ENCODE measurements at regions not wholly inside any gene's neighbourhood (a gene's known extent, or its start where the extent isn't known, plus 50 kb on each side); places are given as distances from the start of the nearest gene placed in this dataset.
"Not testable (repeated sequence)": the region's sequence is repeated elsewhere in the genome, so short reads cannot be mapped to it uniquely, and the experiment has no call there.

DNA sequence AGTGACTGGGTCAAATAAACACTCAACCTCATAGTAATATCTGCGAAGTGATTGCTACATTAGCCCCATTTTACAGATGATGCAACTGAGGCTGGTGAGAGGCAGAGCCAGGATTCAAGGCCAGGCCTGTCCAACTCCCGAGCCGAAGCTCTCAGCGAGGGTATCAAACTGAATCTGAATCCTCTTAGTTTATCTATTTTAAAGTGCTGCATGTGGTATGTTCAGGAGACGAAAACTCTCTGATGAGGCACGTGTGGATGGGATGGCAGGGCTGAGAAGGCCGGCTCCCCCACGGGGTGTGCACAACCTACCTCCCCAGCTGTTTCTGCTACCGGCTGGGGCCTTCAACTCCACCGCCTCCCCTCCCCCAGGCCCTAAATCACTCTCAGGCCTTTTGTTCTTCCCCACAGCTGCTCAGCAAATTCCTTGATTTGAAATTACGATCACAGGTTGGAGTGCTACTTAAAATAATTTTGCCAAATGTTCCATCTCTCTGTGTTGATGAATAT is 171.8 kb downstream of the TOMM20 start:
- Histone ChIP-seq H3K9me3 (ENCODE audit: control insufficient read depth, low read depth, low read length) (no peaks in the 10 kb centered on the region), H3K4me1 (ENCODE audit: control insufficient read depth, low read depth, low read length) (peaks cover 30% of the 10 kb centered on the region), H3K4me3 (ENCODE audit: low read length) (no peak overlapping the region), H3K36me3 (ENCODE audit: control insufficient read depth, low read depth, low read length) (no peaks in the 10 kb centered on the region), H3K9ac (ENCODE audit: low read length) (peak overlapping the region; percentile 37), H3K27me3 (ENCODE audit: control insufficient read depth, insufficient read depth, low read length) (no peaks in the 10 kb centered on the region), H3K27ac (ENCODE audit: low read length) (peak overlapping the region; percentile 58)

DNA sequence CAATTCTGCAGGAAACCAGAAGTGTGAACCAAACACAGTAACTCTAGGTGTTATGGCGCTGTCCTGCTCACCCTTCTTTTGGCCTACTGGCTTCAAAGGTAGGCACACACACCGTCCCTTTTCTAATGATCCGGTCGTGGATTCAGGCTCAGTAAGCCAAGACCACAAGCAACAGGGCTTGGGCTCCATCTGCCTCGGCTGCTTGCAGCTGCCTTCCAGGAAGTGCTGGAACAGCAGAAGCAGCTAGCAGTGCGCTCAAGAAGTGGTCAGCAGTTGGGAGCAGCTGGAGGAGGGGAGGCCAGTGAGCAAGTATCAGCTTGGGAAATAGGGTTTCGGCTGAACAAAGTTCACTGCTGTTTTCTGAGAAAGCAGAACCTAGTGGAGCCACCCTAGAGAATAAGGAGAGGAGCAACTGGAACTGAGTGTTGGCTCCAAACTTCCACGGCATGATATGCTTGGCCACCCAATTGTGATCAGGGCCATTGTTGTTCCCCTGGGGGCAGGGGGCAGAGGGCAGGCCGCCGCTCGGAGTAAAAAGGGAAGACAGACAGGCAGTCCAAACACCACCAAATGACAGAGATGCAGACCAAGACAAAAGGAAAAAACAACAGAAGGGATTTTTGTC is 173.4 kb downstream of the TOMM20 start:
- no peak overlapping the region for H3K4me3 ChIP-seq (ENCODE audit: low read length)
- H3K4me1 ChIP-seq (ENCODE audit: control insufficient read depth, low read depth, low read length), result peaks cover 30% of the 10 kb centered on the region
- no peak overlapping the region for H3K9ac ChIP-seq (ENCODE audit: low read length)
- no peak overlapping the region for H3K27ac ChIP-seq (ENCODE audit: low read length)
- H3K27me3 ChIP-seq (ENCODE audit: control insufficient read depth, insufficient read depth, low read length), result no peaks in the 10 kb centered on the region
- no peaks in the 10 kb centered on the region for H3K9me3 ChIP-seq (ENCODE audit: control insufficient read depth, low read depth, low read length)
- no peaks in the 10 kb centered on the region for H3K36me3 ChIP-seq (ENCODE audit: control insufficient read depth, low read depth, low read length)

DNA sequence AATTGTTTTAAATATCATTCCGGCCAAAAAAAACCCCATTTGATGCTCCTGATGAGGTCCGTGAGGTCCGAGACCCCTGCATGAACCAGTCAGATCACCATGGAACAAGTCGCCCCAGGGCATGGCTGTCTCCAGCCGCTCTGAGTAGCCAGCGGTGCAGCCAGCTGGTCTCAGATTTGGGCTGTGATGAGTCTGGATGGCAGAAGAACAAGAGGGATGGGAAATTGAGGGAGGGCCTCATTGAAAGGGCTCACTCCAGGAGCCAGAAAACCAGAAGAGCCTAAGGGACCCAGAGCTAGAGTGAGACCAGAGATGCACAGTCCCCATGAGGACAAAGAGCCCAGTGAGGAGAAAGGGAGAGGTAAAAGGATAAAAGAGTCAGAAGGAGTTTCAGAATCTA is 174.0 kb downstream of the TOMM20 start:
- Histone ChIP-seq H3K4me3 (ENCODE audit: low read length) (no peak overlapping the region), H3K27ac (ENCODE audit: low read length) (no peak overlapping the region), H3K9me3 (ENCODE audit: control insufficient read depth, low read depth, low read length) (no peaks in the 10 kb centered on the region), H3K9ac (ENCODE audit: low read length) (no peak overlapping the region), H3K36me3 (ENCODE audit: control insufficient read depth, low read depth, low read length) (no peaks in the 10 kb centered on the region), H3K27me3 (ENCODE audit: control insufficient read depth, insufficient read depth, low read length) (no peaks in the 10 kb centered on the region), H3K4me1 (ENCODE audit: control insufficient read depth, low read depth, low read length) (peaks cover 30% of the 10 kb centered on the region)

DNA sequence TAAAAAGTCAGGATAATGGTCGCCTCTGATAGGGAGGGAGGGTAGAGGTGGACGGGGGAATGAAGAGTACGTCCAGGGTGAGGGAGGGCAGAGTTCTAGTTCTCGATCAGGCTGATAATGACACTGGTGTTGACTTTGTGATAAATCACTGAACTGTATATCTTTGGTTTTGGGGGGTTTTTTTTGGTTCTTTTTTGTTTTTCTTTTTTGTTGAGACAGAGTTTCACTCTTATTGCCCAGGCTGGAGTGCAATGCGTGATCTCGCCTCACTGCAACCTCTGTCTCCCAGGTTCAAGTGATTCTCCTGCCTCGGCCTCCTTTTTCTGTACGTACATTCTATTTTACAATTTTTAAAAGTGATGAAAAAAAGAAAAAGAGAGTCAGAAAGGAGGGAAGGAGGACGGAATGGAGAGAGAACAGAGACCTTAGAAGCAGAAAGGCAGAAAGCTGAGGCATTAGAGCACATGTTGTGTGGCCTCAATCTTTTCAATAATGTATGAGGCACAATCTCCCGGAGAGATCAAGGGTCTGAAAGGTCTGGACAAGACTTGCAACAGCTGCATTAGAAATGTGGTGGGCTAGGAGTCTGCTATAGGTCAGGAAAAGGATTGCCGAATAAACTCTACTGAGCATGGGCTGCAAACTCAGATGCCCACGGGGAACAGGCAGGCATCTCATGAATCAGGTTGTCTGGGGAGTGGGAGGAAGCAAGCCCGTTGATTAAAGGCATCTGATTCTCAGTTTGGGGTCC is 174.8 kb downstream of the TOMM20 start:
- H3K9me3 ChIP-seq (ENCODE audit: control insufficient read depth, low read depth, low read length), result no peaks in the 10 kb centered on the region
- H3K4me3 ChIP-seq (ENCODE audit: low read length), result no peak overlapping the region
- H3K27me3 ChIP-seq (ENCODE audit: control insufficient read depth, insufficient read depth, low read length), result no peaks in the 10 kb centered on the region
- no peaks in the 10 kb centered on the region for H3K36me3 ChIP-seq (ENCODE audit: control insufficient read depth, low read depth, low read length)
- H3K4me1 ChIP-seq (ENCODE audit: control insufficient read depth, low read depth, low read length), result peaks cover 30% of the 10 kb centered on the region
- no peak overlapping the region for H3K9ac ChIP-seq (ENCODE audit: low read length)
- no peak overlapping the region for H3K27ac ChIP-seq (ENCODE audit: low read length)

DNA sequence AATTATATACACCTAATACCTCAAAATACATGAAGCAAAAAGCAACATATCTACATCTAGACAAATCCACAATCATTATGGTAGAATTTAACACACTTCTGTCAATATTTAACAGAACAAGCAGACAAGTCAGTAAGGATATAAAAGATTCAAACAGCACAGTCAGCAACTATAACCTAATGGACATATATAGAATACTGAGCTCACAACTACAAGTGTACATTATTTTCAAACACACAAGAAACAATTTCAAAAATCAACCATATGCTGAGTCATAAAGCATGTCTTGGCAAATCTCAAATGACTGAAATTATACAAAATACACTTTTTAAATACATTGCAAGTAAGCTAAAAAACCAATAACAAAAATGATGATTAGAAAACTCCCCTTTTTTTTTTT is 178.0 kb downstream of the TOMM20 start:
- H3K36me3 ChIP-seq (ENCODE audit: control insufficient read depth, low read depth, low read length), result no peaks in the 10 kb centered on the region
- peaks cover 7% of the 10 kb centered on the region for H3K4me1 ChIP-seq (ENCODE audit: control insufficient read depth, low read depth, low read length)
- H3K9ac ChIP-seq (ENCODE audit: low read length), result no peak overlapping the region
- H3K4me3 ChIP-seq (ENCODE audit: low read length), result no peak overlapping the region
- H3K27me3 ChIP-seq (ENCODE audit: control insufficient read depth, insufficient read depth, low read length), result no peaks in the 10 kb centered on the region
- H3K27ac ChIP-seq (ENCODE audit: low read length), result no peak overlapping the region
- no peaks in the 10 kb centered on the region for H3K9me3 ChIP-seq (ENCODE audit: control insufficient read depth, low read depth, low read length)

DNA sequence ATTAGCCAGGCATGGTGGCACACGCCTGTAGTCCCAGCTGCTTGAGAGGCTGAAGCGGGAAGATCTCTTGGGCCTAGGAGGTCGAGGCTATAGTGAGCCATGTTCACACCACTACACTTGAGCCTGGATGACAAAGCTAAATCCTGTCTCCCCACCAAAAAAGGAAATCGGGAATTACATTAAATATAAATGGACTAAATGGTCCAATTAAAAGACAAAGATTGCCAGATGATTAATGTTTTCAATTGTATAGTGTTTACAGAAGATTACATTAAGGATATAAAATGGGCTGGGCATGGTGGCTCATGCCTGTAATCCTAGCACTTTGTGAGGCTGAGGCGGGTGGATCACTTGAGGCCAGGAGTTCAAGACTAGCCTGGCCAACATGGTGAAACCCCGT is 179.1 kb downstream of the TOMM20 start:
- H3K4me3 ChIP-seq (ENCODE audit: low read length); H3K27me3 ChIP-seq (ENCODE audit: control insufficient read depth, insufficient read depth, low read length); H3K27ac ChIP-seq (ENCODE audit: low read length); H3K36me3 ChIP-seq (ENCODE audit: control insufficient read depth, low read depth, low read length); H3K4me1 ChIP-seq (ENCODE audit: control insufficient read depth, low read depth, low read length); H3K9ac ChIP-seq (ENCODE audit: low read length); H3K9me3 ChIP-seq (ENCODE audit: control insufficient read depth, low read depth, low read length): not testable (repeated sequence)

DNA sequence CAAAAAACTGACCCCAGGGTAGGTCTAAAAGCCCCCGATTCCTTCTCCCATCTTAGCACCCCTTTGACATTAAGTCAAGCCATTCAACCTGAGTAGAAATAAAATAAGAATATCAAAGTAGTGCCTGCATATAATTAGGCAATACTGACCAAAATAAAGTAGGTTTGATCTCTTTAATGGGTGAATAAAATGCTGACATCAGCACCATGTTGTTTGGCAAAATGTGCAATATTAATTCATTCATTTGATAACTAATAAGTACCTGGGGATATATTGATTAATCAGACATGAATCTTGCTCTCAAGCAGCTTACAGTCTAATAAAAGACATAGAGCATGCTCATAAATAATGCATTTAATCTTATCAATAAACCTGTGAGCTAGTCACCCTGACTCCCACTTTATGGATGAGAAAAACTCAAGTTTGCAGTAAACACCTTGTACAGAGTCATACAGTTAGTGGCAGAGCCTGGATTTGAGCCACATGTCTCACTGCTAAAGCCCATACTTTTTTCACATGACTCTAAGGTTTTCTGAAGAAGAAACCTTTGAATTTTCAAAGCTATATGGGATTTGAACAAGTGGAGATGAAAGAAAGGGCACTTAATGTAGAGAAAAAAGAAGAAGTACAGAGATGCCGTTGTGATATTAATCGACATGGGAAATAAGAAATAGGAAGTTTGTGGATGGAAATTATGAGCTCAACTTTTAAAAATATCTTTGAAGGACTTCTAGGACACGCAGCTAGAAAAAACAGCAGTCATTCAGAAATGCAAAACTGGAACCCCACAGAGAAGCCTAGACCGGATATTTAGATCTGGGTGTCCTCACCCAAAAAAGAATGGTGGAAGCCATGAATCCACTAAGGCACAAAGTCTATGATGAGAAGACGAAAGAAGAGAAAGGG is 183.9 kb downstream of the TOMM20 start:
- Histone ChIP-seq H3K4me1 (ENCODE audit: control insufficient read depth, low read depth, low read length) (no peaks in the 10 kb centered on the region), H3K36me3 (ENCODE audit: control insufficient read depth, low read depth, low read length) (no peaks in the 10 kb centered on the region), H3K9ac (ENCODE audit: low read length) (no peak overlapping the region), H3K27ac (ENCODE audit: low read length) (no peak overlapping the region), H3K27me3 (ENCODE audit: control insufficient read depth, insufficient read depth, low read length) (no peaks in the 10 kb centered on the region), H3K9me3 (ENCODE audit: control insufficient read depth, low read depth, low read length) (no peaks in the 10 kb centered on the region), H3K4me3 (ENCODE audit: low read length) (no peak overlapping the region)

DNA sequence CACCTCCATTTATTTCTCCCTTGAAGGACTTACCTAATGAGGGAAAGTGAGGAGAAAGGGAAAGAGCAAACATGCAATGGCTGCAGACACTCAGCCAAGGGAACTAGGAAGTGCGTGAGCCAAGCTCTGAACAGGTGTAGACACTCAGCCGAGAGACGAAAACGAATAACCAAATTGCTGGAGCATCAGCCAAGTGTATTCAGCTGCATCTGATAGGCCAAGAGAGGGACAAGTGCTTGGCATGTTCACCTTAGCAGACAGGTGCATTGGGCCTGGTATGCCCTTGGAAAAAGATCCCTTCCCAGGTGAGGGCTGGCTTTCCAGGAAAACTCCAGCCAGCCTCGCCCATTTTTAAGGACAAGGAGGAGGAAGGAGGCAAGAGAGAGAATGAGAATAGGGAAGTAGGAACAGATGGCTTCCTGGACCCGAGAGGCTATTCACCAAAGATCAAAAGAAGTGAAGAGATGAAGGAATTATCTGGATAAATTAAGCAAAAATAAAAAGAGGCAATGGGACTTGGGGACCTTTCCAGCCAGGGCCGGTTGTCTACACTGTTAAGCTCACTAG is 184.7 kb downstream of the TOMM20 start:
- Histone ChIP-seq H3K27me3 (ENCODE audit: control insufficient read depth, insufficient read depth, low read length) (no peaks in the 10 kb centered on the region), H3K27ac (ENCODE audit: low read length) (no peak overlapping the region), H3K4me3 (ENCODE audit: low read length) (no peak overlapping the region), H3K4me1 (ENCODE audit: control insufficient read depth, low read depth, low read length) (no peaks in the 10 kb centered on the region), H3K9ac (ENCODE audit: low read length) (no peak overlapping the region), H3K9me3 (ENCODE audit: control insufficient read depth, low read depth, low read length) (no peaks in the 10 kb centered on the region), H3K36me3 (ENCODE audit: control insufficient read depth, low read depth, low read length) (no peaks in the 10 kb centered on the region)

DNA sequence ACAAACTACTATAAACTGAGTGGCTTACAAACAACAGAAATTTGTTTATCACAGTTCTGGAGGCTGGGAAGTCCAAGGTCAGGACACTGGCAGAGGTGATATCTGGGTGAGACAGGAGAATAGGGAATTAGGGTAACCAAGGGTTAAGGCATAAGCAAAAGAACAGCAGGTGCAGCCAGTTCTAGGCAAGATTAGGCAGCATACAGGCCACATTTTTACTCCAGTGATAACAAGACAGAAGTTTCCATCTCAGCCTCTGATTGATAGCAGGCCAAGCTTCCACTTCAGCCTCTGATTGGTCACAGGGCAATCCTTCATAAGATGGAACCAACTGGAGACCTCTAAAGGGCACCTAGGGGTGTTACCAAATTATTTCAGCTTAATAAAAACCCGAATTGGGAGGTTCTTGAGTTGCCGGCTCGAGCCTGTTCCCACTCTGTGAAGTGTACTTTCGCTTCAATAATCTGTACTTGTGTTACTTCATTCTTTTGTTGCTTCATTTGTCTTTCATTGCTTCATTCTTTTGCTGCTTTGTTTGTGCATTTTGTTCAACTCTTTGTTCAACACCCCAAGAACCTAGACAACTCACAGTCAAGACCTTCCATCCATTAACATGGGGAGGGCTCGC is 185.6 kb downstream of the TOMM20 start:
- no peak overlapping the region for H3K4me3 ChIP-seq (ENCODE audit: low read length)
- no peaks in the 10 kb centered on the region for H3K36me3 ChIP-seq (ENCODE audit: control insufficient read depth, low read depth, low read length)
- H3K4me1 ChIP-seq (ENCODE audit: control insufficient read depth, low read depth, low read length), result no peaks in the 10 kb centered on the region
- H3K27ac ChIP-seq (ENCODE audit: low read length), result no peak overlapping the region
- no peak overlapping the region for H3K9ac ChIP-seq (ENCODE audit: low read length)
- no peaks in the 10 kb centered on the region for H3K9me3 ChIP-seq (ENCODE audit: control insufficient read depth, low read depth, low read length)
- H3K27me3 ChIP-seq (ENCODE audit: control insufficient read depth, insufficient read depth, low read length), result no peaks in the 10 kb centered on the region

DNA sequence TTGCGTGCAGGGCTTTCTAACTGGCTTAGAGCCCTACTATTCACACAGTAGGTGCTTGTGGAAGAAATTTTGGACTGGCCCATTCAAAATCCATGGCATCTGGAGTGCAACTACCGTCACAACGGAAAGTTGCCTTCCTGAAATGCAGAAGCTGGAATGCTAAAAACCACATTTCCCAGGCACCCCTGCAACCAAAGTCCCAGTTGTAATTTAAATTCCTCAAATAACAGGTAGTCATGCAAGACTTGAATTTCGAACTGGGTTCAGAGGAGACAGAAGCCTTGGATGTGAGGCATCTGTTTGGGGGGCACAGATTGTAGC is 186.7 kb downstream of the TOMM20 start:
- H3K9me3 ChIP-seq (ENCODE audit: control insufficient read depth, low read depth, low read length), result no peaks in the 10 kb centered on the region
- H3K27ac ChIP-seq (ENCODE audit: low read length), result no peak overlapping the region
- H3K4me3 ChIP-seq (ENCODE audit: low read length), result no peak overlapping the region
- no peaks in the 10 kb centered on the region for H3K27me3 ChIP-seq (ENCODE audit: control insufficient read depth, insufficient read depth, low read length)
- H3K9ac ChIP-seq (ENCODE audit: low read length), result no peak overlapping the region
- no peaks in the 10 kb centered on the region for H3K36me3 ChIP-seq (ENCODE audit: control insufficient read depth, low read depth, low read length)
- H3K4me1 ChIP-seq (ENCODE audit: control insufficient read depth, low read depth, low read length), result no peaks in the 10 kb centered on the region

All from iPS-18a (cell line).